ENCODE measurements at regions not wholly inside any gene's neighbourhood (a gene's known extent, or its start where the extent isn't known, plus 50 kb on each side); places are given as distances from the start of the nearest gene placed in this dataset.

- TF ChIP-seq POLR2AphosphoS5 (IDR thresholded peaks at IDR 0.05; ENCODE audit: low read depth, low read length), result no peak
- no peak for TF ChIP-seq FOXP2 (optimal IDR thresholded peaks at IDR 0.05; ENCODE audit: borderline replicate concordance, extremely low read depth, extremely low read length, insufficient read depth)
- TF ChIP-seq TAF1 (IDR thresholded peaks at IDR 0.05; ENCODE audit: borderline replicate concordance, insufficient read depth, low read length), result no peak
- TF ChIP-seq SIN3A (IDR thresholded peaks at IDR 0.05; ENCODE audit: borderline replicate concordance, insufficient read depth, low read length), result no peak
- TF ChIP-seq, protein P1, sequence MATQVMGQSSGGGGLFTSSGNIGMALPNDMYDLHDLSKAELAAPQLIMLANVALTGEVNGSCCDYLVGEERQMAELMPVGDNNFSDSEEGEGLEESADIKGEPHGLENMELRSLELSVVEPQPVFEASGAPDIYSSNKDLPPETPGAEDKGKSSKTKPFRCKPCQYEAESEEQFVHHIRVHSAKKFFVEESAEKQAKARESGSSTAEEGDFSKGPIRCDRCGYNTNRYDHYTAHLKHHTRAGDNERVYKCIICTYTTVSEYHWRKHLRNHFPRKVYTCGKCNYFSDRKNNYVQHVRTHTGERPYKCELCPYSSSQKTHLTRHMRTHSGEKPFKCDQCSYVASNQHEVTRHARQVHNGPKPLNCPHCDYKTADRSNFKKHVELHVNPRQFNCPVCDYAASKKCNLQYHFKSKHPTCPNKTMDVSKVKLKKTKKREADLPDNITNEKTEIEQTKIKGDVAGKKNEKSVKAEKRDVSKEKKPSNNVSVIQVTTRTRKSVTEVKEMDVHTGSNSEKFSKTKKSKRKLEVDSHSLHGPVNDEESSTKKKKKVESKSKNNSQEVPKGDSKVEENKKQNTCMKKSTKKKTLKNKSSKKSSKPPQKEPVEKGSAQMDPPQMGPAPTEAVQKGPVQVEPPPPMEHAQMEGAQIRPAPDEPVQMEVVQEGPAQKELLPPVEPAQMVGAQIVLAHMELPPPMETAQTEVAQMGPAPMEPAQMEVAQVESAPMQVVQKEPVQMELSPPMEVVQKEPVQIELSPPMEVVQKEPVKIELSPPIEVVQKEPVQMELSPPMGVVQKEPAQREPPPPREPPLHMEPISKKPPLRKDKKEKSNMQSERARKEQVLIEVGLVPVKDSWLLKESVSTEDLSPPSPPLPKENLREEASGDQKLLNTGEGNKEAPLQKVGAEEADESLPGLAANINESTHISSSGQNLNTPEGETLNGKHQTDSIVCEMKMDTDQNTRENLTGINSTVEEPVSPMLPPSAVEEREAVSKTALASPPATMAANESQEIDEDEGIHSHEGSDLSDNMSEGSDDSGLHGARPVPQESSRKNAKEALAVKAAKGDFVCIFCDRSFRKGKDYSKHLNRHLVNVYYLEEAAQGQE (IDR thresholded peaks at IDR 0.05; ENCODE audit: insufficient read depth in 1 of 2, low read depth in 2 of 2, low read length in 2 of 2), result no peak
Measured at GRCh38 chr6:73969971-73970970, 274.3 kb downstream of the CD109 start.

DNA sequence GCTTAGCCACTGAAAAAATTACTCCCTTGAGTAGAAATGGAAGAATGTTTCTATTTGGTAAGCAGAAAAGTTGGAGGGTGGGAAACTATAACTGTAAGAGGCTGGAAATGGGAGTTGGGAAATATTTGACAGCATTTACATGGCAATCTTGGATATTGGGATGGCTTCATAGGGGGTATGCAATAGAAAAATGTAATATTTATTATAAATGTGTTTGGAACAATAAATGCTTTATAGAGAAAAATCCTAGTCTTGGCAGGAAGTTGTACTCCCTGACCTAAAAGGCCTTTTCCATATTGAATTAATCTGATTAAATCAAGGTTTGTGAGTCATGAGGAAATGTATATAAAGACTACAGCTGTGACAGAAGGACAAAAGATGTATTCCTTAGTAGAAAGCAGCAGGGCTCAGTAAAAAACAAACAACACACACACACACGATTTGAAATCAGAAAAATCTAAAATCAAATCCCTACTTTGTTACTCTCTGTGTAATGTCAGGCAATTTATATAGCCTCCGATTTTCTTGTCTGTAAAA, 272.3 kb downstream of the CD109 start:
- no peak for TF ChIP-seq FOXP2 (optimal IDR thresholded peaks at IDR 0.05; ENCODE audit: borderline replicate concordance, extremely low read depth, extremely low read length, insufficient read depth)

GRCh38 chr6:73965539-73966029, 269.6 kb downstream of the CD109 start:
- TF ChIP-seq TAF1 (IDR thresholded peaks at IDR 0.05; ENCODE audit: borderline replicate concordance, insufficient read depth, low read length) (no peak), FOXP2 (optimal IDR thresholded peaks at IDR 0.05; ENCODE audit: borderline replicate concordance, extremely low read depth, extremely low read length, insufficient read depth) (no peak), SIN3A (IDR thresholded peaks at IDR 0.05; ENCODE audit: borderline replicate concordance, insufficient read depth, low read length) (no peak), POLR2AphosphoS5 (IDR thresholded peaks at IDR 0.05; ENCODE audit: low read depth, low read length) (no peak)
- TF ChIP-seq, protein P1 (IDR thresholded peaks at IDR 0.05; ENCODE audit: insufficient read depth in 1 of 2, low read depth in 2 of 2, low read length in 2 of 2), result no peak

DNA sequence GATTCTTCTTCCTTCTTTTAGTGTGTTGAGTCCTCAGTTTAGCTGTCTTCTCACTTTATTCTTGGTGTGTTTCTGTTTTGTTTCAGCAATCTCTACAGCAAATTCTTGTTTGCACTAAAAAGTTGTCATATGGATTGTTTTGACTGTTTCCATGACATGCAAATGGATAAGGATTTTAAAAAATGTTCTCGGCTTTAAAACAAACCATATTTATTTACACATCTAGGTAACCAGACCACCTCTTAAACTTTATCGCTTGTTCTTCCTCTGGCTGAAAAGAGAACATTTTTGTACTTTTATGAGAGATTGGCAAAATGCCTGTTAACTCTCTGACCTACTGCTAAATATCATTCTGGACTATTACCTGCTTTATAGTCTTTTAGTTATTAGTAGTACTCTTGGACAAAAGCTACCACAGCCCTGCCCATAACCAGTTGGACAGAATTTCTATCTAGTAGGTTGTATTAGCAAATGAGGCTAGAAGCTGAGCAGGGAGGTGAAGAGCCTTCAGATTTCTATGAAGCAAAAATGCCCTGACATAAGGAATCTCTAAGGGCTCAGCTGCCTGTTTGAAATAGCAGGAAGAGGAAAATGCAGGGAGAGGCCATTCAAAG, 268.3 kb downstream of the CD109 start:
- TF ChIP-seq TAF1 (IDR thresholded peaks at IDR 0.05; ENCODE audit: borderline replicate concordance, insufficient read depth, low read length), result no peak
- TF ChIP-seq, protein P1 (IDR thresholded peaks at IDR 0.05; ENCODE audit: insufficient read depth in 1 of 2, low read depth in 2 of 2, low read length in 2 of 2), result no peak
- TF ChIP-seq FOXP2 (optimal IDR thresholded peaks at IDR 0.05; ENCODE audit: borderline replicate concordance, extremely low read depth, extremely low read length, insufficient read depth), result no peak

- TF ChIP-seq FOXP2 (optimal IDR thresholded peaks at IDR 0.05; ENCODE audit: borderline replicate concordance, extremely low read depth, extremely low read length, insufficient read depth) (no peak), TAF1 (IDR thresholded peaks at IDR 0.05; ENCODE audit: borderline replicate concordance, insufficient read depth, low read length) (no peak), POLR2AphosphoS5 (IDR thresholded peaks at IDR 0.05; ENCODE audit: low read depth, low read length) (no peak), SIN3A (IDR thresholded peaks at IDR 0.05; ENCODE audit: borderline replicate concordance, insufficient read depth, low read length) (no peak)
- TF ChIP-seq, protein P1 (IDR thresholded peaks at IDR 0.05; ENCODE audit: insufficient read depth in 1 of 2, low read depth in 2 of 2, low read length in 2 of 2), result no peak
Measured at GRCh38 chr6:73962884-73963283, 266.9 kb downstream of the CD109 start.

Measured in PFSK-1 (cell line).